HG02973 (cell line): ENCODE measurements at regions not wholly inside any gene's neighbourhood (a gene's known extent, or its start where the extent isn't known, plus 50 kb on each side); places are given as distances from the start of the nearest gene placed in this dataset.

Experiments
- ATAC-seq: cut with Tn5 transposase; IDR thresholded peaks from one replicate; pipeline ENCODE4 v1.9.1; 2021; ENCODE audit warnings: moderate library complexity; ENCODE audit not compliant: unreplicated experiment

- no peak for ATAC-seq
Measured at GRCh38 chr12:106003297-106003696, 135.5 kb downstream of the NUAK1 start.

GRCh38 chr12:106004289-106004688 lies 134.5 kb downstream of the NUAK1 start:
- no peak for ATAC-seq

GRCh38 chr12:106006382-106006781 lies 132.4 kb downstream of the NUAK1 start:
- ATAC-seq: no peak

- ATAC-seq: no peak
Measured at GRCh38 chr12:106006940-106007339, 131.8 kb downstream of the NUAK1 start.

- no peak for ATAC-seq
Measured at GRCh38 chr12:106010741-106011140, 128.0 kb downstream of the NUAK1 start.
